ENCODE measurements at regions not wholly inside any gene's neighbourhood (a gene's known extent, or its start where the extent isn't known, plus 50 kb on each side); places are given as distances from the start of the nearest gene placed in this dataset.

GRCh38 chr13:105272660-105273631 lies 1262.5 kb downstream of the EFNB2 start:
- Histone ChIP-seq H2BK15ac (ENCODE audit: low read length) (no peak overlapping the region), H3K79me1 (ENCODE audit: low read depth, low read length) (no peaks in the 10 kb centered on the region), H3K18ac (ENCODE audit: extremely low read depth, low read length) (no peak overlapping the region; the same call in 1 of the 2 replicates), H3K36me3 (ENCODE audit: control insufficient read depth in 2 of 4, insufficient read depth in 4 of 4, low read length in 3 of 4) (no peaks in the 10 kb centered on the region), H3K23me2 (ENCODE audit: low read depth, low read length) (no peaks in the 10 kb centered on the region), H4K20me1 (replicated peaks in 1 of 2; ENCODE audit: control insufficient read depth in 1 of 2, insufficient read depth in 2 of 2, low read length in 2 of 2) (no peaks in the 10 kb centered on the region), H3K27me3 (replicated peaks in 1 of 4; ENCODE audit: control insufficient read depth in 3 of 4, extremely low read depth in 1 of 4, insufficient read depth in 3 of 4, low read length in 3 of 4) (no peaks in the 10 kb centered on the region), H3K4me3 (ENCODE audit: extremely low read depth in 1 of 4, insufficient read depth in 2 of 4, low read depth in 3 of 4, low read length in 4 of 4) (no peak overlapping the region), H2AK5ac (ENCODE audit: low read depth, low read length) (0 out of 2 replicates have a peak overlapping the region, but pooled peaks have one; percentile 24), H3K27ac (ENCODE audit: low read depth, low read length) (no peak overlapping the region), H3K4me2 (ENCODE audit: insufficient read depth in 1 of 2, low read depth in 2 of 2, low read length in 2 of 2) (no peak overlapping the region), H2BK12ac (ENCODE audit: low read depth, low read length) (no peak overlapping the region), H3K79me2 (ENCODE audit: control insufficient read depth in 1 of 2, insufficient read depth in 2 of 2, low read length in 2 of 2) (no peaks in the 10 kb centered on the region), H3K23ac (ENCODE audit: insufficient read length) (no peak overlapping the region), H2BK20ac (ENCODE audit: low read length) (no peak overlapping the region), H3K4me1 (replicated peaks in 1 of 4; ENCODE audit: control insufficient read depth in 3 of 4, insufficient read depth in 4 of 4, low read length in 3 of 4) (no peaks in the 10 kb centered on the region), H4K5ac (ENCODE audit: insufficient read length, low read depth, low read length) (no peak overlapping the region), H2AFZ (ENCODE audit: low read length) (no peak overlapping the region; the same call in 1 of the 2 replicates), H2BK120ac (replicated peaks; ENCODE audit: low read depth, low read length) (no peak overlapping the region), H3K56ac (replicated peaks; ENCODE audit: insufficient read length, low read depth, low read length) (no peak overlapping the region), H3K4ac (replicated peaks; ENCODE audit: insufficient read length, low read depth, low read length) (peak overlapping the region; percentile 39), H4K91ac (replicated peaks; ENCODE audit: insufficient read length, low read length) (peak overlapping the region; percentile 59), H4K8ac (ENCODE audit: extremely low read depth, insufficient read depth, low read length) (no peak overlapping the region), H2BK5ac (ENCODE audit: low read depth, low read length) (no peak overlapping the region), H3K14ac (ENCODE audit: insufficient read length) (no peak overlapping the region), H3K9me3 (ENCODE audit: insufficient read depth in 2 of 2, low read depth in 1 of 2, low read length in 1 of 2) (no peaks in the 10 kb centered on the region), H3K9ac (replicated peaks in 1 of 4; ENCODE audit: extremely low read depth in 1 of 4, low read depth in 3 of 4, low read length in 3 of 4) (no peak overlapping the region)
- FAIRE-seq (no peak), DNase-seq (ENCODE audit: low read depth in 1 of 2, low spot score in 2 of 2) (no peak)
- ChIA-PET POLR2A (ENCODE audit: partially characterized antibody) (no interaction called here), CTCF (ENCODE audit: partially characterized antibody) (interaction anchor here (1.0 to 1.3 kb wide), 4 partner anchors 12 to 1972 kb away, joined by 3 to 5 read pairs (median 3); no protein-coding TSS in a partner anchor)
- no peak for TF ChIP-seq CBX8 (IDR thresholded peaks at IDR 0.05; ENCODE audit: borderline replicate concordance, low read depth, low read length)
- no peak for TF ChIP-seq PHF8 (conservative IDR thresholded peaks at IDR 0.05; ENCODE audit: low read depth, low read length)
- 91% methylated on average over 13 of the region's 13 CpGs; no CpG with 5 or more reads in 1 of the 2 experiments for WGBS, 2 experiments (ENCODE audit: extremely low coverage in 1 of 2, insufficient coverage in 1 of 2, insufficient read length in 1 of 2, insufficient replicate concordance in 2 of 2, low coverage in 1 of 2, low lambda C conversion rate in 2 of 2, missing lambda C conversion rate in 1 of 2)
